Activated CD8-positive, alpha-beta memory T cell treated with anti-CD3 and anti-CD28 coated beads, Interleukin-2, amount 50 U/mL, for 1 hour (primary cell): ENCODE measurements at regions not wholly inside any gene's neighbourhood (a gene's known extent, or its start where the extent isn't known, plus 50 kb on each side); places are given as distances from the start of the nearest gene placed in this dataset.
"Not testable (repeated sequence)": the region's sequence is repeated elsewhere in the genome, so short reads cannot be mapped to it uniquely, and the experiment has no call there.

ENCODE experiments used
- DNase-seq: peaks from one replicate; pipeline ENCODE4 v3.0.0-alpha.2; 2020; ENCODE audit errors: extremely low read depth

DNA sequence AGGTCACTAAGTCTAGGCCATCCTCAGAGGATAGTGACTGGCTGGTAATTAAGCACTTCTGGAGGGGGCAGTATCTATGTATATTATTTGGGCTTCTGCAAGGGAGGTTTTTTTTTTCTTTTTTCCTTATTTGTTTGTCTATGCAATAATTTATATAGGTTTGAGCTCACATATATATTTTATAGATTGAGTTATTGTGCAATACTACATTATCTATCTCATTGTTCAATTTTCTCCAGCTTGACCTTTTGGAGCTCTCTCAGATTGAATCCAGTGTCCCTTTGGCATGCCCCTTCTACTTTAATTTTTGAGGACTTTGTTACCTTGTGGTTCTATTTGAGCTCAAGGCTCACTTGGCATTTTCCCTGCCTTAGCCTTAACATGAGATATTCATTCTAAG is 852.1 kb downstream of the KCNT2 start:
- no peak for DNase-seq

GRCh38 chr1:195754874-195755273 is 853.4 kb downstream of the KCNT2 start:
- no peak for DNase-seq

GRCh38 chr1:195754303-195754702 is 853.9 kb downstream of the KCNT2 start:
- DNase-seq = no peak

DNA sequence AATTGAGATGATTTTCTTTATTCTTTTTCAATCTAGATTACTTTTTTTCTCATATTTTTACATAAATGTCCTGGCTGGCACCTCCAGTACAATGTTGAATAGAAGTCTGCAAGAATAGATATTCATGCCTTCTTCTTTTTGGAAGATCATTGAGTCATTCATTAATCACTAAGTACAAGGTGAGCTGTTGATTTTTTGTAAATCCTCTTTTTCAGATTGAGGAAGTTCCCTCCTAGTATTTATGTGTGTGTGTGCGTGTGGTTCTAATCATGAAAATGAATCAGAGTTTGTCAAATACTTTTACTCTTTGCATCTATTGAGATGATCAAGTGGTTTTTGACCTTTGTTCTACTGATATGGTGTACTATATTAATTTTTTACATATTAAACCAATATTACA is 859.3 kb downstream of the KCNT2 start:
- no peak for DNase-seq

DNA sequence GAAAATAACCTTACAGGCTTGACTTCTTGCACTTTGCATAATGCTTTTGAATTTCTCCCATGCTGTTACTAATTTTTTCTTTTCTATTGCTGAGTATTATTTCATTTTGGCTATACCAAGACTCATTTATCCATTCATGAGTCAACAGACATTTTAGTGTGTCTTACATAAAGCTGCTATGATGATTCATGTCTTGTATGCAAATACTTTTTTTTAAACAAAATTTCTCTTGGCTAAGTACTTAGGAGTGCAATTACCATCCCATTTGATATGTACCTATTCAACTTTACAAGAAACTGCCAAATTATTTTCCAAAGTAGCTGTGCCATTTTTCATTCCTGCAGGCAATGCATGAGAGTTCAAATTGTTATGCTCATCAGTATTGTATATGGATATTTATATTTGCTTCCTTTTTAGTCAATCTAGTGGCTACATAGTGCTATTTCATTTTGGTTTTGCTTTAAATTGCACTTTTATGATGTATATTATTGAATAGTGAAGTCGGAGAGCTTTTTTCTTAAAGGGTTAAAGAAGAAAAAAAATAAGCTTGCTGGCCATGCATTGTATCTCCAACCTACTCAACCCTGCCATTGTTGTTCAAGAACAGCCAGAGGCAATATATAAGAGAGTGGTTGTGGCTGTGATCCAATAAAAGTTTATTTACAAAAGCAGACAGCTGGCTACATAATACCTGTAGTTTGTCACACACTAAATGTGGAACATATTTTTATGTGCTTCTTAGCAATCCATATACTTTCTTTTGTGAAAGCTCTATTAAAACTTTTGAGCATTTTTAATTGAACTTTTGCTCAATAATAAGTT is 862.8 kb downstream of the KCNT2 start:
- no peak for DNase-seq

DNA sequence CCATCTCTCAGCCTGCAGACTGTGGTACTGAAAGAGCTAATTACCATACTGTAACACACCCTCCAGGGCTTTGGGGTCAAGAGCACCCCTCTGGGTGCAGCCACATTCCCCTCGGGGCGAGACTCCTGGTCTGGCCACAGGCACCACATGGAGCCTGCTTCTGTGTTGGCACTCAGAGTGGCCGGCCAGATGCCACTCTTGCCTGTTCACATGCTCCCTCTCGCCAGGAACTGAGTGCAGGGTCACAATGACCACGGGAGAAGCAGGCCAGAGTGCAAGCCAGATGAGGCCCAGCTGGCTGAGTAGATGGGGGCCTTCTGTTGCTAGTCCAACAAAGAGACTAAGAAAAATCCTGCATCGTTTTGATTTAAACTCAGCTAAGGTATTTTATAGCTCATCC is 864.0 kb downstream of the KCNT2 start:
- no peak for DNase-seq

GRCh38 chr1:195740862-195741261 is 867.4 kb downstream of the KCNT2 start:
- no peak for DNase-seq

DNA sequence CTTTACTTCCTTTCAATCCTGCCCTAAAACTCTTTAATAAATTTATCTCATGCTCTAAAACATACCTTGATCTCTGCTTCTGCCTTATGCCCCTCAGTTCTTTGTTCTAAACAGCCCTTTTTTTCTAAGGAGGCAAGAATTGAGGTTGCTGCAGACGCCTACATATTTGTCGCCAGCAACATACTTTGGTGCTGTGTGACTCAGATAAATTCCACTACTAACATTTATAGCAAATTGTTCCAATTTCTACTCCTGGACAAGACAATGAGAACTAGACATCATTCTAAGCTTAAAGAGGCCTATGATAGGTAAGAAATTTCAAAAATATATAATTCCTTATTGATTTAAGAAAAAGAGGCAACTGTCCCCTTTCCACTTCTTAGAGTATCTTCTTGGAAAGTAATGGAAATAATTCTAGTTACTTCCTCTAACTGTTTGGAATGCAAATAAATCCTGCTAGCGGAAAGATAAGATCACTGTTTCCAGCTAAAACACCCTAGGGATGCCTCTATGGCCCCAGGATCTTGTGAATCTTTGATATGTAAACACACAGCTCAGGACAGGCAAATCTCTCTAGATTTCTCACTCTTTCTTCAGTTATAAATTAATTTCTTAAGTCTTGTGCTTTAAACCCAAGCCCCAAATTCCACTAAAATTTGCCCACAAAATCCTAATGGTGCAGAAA is 869.1 kb downstream of the KCNT2 start:
- DNase-seq = no peak

GRCh38 chr1:195735140-195735539 is 873.1 kb downstream of the KCNT2 start:
- DNase-seq = no peak

- DNase-seq = no peak
Measured at GRCh38 chr1:195733826-195734225, 874.4 kb downstream of the KCNT2 start.

- DNase-seq = no peak
Measured at GRCh38 chr1:195733408-195733807, 874.8 kb downstream of the KCNT2 start.

- DNase-seq = no peak
Measured at GRCh38 chr1:195731385-195731784, 876.9 kb downstream of the KCNT2 start.

- no peak for DNase-seq
Measured at GRCh38 chr1:195723796-195724194, 884.4 kb downstream of the KCNT2 start.

- DNase-seq = not testable (repeated sequence)
Measured at GRCh38 chr1:195722852-195723795, 885.1 kb downstream of the KCNT2 start.

- not testable (repeated sequence) for DNase-seq
Measured at GRCh38 chr1:195722146-195722545, 886.1 kb downstream of the KCNT2 start.

- no peak for DNase-seq
Measured at GRCh38 chr1:195721210-195721971, 886.8 kb downstream of the KCNT2 start.

DNA sequence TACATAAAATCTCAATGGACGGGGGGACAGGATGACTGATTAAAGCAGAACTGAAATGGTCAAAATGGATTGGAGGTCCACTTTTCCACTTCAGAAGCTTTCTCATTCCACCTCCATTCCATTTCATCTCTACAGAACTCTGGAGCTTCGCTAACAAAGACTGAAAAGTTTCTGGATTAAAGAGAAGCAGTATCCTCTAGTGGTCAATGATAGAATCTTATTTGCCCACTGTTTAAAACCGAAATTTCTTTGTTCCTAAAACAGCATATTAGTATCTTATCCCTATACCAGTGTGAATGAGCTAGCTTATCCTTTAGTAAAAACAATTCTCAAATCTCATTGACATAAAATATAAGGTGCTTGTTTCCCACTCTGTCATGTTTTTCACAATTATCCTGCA is 890.6 kb downstream of the KCNT2 start:
- no peak for DNase-seq

GRCh38 chr1:195715652-195716051 is 892.6 kb downstream of the KCNT2 start:
- DNase-seq = no peak

- no peak for DNase-seq
Measured at GRCh38 chr1:195714248-195714647, 894.0 kb downstream of the KCNT2 start.

DNA sequence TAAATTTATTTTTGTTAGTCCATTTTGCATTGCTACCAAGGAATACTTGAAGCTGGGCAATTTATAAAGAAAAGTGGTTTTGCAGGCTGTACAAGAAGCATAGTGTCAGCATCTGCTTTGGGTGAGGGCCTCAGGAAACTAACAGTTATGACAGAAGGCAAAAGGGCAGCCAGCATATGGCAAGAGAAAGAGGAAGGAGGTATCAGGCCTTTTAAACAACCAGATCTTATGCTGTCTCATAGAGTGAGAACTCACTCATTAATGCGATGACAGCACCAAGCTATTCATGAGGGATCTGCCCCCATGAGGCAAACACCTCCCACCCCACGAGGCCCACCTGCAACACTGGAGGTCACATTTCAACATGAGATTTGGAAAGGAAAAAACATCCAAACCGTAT is 898.4 kb downstream of the KCNT2 start:
- no peak for DNase-seq

DNA sequence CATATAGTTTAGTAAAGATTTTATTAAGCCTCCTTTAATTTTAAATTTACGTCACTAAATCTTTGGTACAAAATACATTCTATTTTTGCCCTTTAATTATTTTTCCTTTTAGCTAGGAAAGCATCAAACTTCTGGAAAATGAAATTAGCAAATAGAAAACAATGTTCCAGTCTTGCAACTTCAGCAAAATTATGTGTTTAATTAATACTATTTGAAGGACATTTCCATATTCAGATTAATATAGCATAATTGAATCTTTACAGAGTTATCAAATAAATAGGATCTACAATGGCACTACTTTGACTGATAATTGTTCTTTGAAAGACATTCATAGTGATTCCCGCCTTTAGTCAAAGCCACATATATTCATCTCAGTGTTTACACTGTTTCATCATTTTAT is 904.2 kb downstream of the KCNT2 start:
- DNase-seq = no peak
